Right lobe of liver (tissue), 4 donors: ENCODE measurements at regions not wholly inside any gene's neighbourhood (a gene's known extent, or its start where the extent isn't known, plus 50 kb on each side); places are given as distances from the start of the nearest gene placed in this dataset.
"Not testable (repeated sequence)": the region's sequence is repeated elsewhere in the genome, so short reads cannot be mapped to it uniquely, and the experiment has no call there.

Experiments
- CTCF ChIP-seq, 4 donors: fragments of 200-600 bp in 3 of 4; fragments of 450-650 bp in 1 of 4; IDR thresholded peaks; one replicate each; pipeline versions ENCODE4 v1.5.1 to v1.8.0; 2016 to 2022; ENCODE audit warnings: antibody characterized with exemption in 4 of 4, mild to moderate bottlenecking in 2 of 4
- POLR2A ChIP-seq: fragments of 450-650 bp; IDR thresholded peaks from one replicate; pipeline ENCODE4 v1.6.1; 2017; ENCODE audit warnings: antibody characterized with exemption, mild to moderate bottlenecking
- donor health status: DM: no; HTN: no; CAD: no.
- donor health status: DM: no; HTN: no; CAD: no.
- donor health status: DM: no; HTN: yes; CAD: no.

GRCh38 chr5:96307047-96307446, 126.0 kb downstream of the PCSK1 start:
- not testable (repeated sequence) for TF ChIP-seq CTCF (IDR thresholded peaks at IDR 0.05); POLR2A
